ENCODE measurements at regions not wholly inside any gene's neighbourhood (a gene's known extent, or its start where the extent isn't known, plus 50 kb on each side); places are given as distances from the start of the nearest gene placed in this dataset.

- no peak for DNase-seq (ENCODE audit: low read depth, low spot score)
These were observed 102.4 kb downstream of the EFNB2 start for GRCh38 chr13:106433066-106433465.

DNA sequence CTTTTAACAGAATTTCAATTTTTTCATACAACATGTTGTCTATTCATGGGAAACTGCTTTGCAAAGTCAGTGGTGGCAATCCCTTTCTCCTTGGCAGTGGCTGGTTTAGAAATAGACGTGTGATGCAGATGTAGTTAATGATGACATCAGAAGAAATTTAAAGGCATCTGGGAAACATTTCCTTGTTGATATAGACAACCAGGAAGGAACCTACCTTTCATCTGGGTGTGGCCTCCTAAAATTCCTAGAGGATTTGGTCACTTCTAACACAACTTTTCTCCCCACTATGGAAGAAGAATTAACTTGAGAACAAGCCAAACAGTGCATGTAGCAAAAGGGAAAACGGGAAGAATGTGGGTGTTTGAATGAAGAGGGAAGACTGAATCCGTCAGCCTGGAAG, 102.8 kb downstream of the EFNB2 start:
- no peak for DNase-seq (ENCODE audit: low read depth, low spot score)

GRCh38 chr13:106426909-106427308, 108.6 kb downstream of the EFNB2 start:
- no peak for DNase-seq (ENCODE audit: low read depth, low spot score)

DNA sequence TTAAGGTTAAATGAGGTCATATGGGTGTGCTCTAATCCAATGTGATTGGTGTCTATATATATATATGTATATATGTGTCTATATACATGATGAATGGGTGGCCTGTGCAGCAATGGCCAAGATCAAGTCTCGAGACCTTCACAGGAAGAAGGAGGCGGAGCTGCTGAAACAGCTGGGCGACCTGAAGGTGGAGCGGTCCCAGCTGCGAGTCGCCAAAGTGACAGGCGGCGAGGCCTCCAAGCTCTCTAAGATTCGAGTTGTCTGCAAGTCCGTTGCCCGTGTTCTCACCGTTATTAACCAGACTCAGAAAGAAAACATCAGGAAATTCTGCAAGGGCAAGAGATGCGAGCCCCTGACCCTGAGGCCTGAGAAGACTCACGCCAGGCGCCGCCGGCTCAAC, 109.8 kb downstream of the EFNB2 start:
- DNase-seq (ENCODE audit: low read depth, low spot score) = no peak

DNA sequence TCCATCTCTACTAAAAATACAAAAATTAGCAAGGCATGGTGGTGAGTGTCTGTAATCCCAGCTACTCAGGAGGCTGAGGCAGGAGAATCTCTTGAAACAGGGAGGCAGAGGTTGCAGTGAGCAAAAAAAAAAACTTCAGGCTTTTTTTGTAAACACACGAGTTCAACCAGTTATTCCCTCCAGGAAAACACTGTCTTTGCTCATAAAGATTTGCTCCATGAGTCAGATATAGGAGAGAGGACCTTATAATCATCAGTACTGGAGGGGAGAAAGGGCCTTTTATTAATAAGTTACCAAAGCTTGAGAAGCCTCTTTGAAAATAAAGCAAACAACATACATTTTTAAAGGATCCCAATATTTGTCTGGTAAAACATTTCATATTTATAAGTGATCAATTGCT, 110.7 kb downstream of the EFNB2 start:
- no peak for DNase-seq (ENCODE audit: low read depth, low spot score)

DNA sequence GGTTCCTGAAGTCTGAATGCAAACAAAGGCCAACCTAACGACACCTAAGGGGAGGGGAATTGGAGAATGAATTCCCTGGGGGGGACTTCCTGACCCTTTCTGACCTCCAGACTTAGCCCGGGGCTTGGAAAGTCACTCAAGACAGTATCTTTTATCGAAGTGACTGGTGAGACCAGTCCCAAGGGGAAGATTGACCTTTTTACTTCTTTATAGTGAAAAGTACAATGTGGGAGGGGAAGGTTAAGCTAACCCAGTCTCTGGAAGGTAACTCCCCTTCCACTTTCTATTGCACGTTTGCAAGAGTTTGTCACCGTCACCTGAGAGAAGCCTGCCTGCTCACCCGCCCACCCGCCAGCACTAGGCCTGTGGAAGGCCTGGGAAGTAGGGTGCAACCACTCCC, 111.9 kb downstream of the EFNB2 start:
- no peak for DNase-seq (ENCODE audit: low read depth, low spot score)

DNA sequence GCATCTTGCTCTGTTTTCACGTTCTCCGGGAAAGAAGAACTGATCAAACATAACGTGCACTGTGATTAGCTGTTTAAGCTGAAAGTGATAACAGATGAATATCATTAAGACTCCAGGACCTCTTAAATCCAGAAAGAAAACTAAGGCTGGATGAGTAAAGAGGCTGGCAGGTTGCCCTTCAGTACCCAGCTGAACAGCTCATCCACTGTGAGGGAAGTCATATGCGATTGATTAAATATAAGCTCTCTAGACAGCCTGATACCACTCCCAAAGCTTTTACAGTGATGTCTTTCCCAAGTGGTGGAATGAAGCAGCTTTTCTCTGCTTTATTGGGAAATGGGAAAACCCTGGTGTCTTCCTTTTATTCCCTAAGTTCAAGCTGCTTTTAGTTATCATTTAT, 116.9 kb downstream of the EFNB2 start:
- no peak for DNase-seq (ENCODE audit: low read depth, low spot score)

- DNase-seq (ENCODE audit: low read depth, low spot score) = no peak
These were observed 117.9 kb downstream of the EFNB2 start for GRCh38 chr13:106417467-106418110.

DNA sequence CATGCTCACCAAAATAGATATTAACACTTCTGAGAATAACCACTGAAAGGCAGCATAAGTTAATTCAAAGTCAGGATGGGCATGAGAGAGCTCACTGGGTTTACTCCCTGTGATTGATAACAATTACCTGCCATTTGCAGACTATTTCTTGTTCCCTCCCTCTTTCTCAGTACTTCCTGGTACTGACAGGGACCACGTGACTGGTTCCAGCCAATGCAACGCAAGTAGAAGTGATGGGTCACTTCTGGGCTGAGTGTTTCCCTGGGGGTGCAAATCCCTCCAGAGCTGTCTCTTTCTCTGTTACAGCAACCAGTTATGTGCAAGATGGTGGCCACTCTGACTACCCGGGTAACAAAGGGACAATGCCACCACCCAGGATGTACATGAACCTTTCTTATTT, 118.8 kb downstream of the EFNB2 start:
- DNase-seq (ENCODE audit: low read depth, low spot score) = no peak

GRCh38 chr13:106415971-106416370, 119.5 kb downstream of the EFNB2 start:
- no peak for DNase-seq (ENCODE audit: low read depth, low spot score)

DNA sequence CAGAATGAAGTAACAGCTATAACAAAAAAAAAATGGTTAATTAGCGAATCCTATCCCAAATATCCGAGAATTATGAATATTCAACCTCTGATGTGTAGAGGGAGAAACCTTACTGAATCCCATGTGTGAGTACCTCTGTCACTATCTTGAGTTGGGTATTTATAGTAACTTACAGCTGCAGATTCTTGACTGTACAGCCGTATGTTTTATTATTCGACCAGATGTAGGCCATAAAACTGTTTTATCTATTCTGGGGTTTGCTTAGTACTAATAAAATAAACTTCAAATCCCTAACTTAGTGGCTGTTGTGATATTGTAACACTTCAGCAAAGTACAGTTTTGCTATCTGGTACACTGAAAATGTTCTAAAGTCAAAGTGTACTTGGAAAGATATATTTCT, 120.0 kb downstream of the EFNB2 start:
- DNase-seq (ENCODE audit: low read depth, low spot score) = no peak

DNA sequence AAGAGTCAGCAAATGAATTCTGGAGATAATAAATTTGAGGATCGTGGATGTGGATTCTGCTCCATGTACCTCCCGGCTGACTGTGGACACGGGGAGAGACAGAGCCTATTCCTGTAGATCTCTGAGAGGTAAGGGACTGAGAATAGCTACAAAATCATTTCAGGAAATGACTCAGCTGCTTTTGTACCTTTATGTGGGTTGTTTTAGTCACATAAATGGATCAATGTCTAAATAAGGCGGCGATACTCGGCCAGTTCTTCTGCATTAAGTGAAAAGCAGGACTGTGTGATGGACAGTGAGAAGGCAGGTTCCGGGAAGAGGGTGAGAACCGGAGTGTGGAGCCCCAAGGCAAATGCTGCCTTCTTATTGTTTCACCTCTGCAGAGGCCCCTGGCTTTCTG, 128.1 kb downstream of the EFNB2 start:
- DNase-seq (ENCODE audit: low read depth, low spot score) = no peak

DNA sequence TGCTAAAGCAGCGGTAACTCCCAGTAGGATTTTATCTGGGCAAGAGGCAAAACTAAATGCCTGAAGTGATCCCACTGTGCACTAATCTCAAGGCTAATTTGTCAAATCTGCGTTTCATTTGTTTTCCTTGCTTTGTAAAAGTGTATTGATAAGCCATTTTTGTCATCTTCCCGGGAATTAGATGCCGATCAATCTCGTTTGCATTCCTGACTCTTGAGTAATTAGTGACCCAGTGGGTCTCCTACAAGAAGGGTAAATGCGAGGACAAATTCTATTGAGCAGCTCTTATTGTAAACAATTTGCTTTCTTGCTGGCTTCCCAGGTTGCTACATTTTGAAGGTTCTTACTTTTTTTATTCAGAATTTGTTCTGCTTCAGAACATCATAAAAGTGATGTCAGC, 129.7 kb downstream of the EFNB2 start:
- no peak for DNase-seq (ENCODE audit: low read depth, low spot score)

DNA sequence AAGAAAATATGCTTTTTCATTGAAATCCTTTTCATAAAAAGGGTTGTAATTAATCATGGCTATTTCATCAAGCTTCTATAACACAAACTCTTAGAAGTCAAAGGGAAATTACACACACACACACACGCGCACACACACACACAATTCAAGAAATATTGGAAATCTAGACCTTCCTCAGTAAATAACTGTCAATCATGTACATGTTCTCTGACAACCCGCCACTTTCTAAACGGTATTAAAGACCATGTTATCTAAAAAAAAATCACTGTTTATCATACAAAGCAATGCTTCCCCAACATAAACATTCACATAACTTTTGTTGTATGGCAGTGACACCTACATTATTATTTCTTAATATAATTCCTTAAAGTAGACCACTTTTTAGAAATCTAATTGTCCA, 132.2 kb downstream of the EFNB2 start:
- DNase-seq (ENCODE audit: low read depth, low spot score) = no peak

DNA sequence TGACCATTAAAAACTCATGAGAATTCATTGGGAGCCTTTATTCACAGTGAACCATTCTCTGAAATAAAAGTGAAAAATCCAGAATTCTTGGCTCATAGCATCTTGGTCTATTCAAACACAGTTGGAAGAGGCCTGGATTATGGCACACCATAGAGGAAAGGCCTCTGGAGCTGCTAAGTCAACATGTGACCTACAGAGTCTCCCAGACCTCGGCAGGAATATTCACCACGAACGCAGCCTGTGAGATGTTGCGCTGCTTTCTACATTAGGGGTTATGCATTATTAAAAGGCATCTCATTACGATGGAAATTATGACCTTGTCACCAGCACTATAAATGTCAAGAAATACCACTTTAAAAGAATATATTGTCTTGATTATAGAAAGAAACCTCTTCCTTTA, 132.6 kb downstream of the EFNB2 start:
- no peak for DNase-seq (ENCODE audit: low read depth, low spot score)

- DNase-seq (ENCODE audit: low read depth, low spot score) = no peak
These were observed 134.4 kb downstream of the EFNB2 start for GRCh38 chr13:106401081-106401480.

GRCh38 chr13:106400289-106400688, 135.2 kb downstream of the EFNB2 start:
- DNase-seq (ENCODE audit: low read depth, low spot score) = no peak

- DNase-seq (ENCODE audit: low read depth, low spot score) = no peak
These were observed 137.2 kb downstream of the EFNB2 start for GRCh38 chr13:106398289-106398688.

- no peak for DNase-seq (ENCODE audit: low read depth, low spot score)
These were observed 141.7 kb downstream of the EFNB2 start for GRCh38 chr13:106393776-106394175.

DNA sequence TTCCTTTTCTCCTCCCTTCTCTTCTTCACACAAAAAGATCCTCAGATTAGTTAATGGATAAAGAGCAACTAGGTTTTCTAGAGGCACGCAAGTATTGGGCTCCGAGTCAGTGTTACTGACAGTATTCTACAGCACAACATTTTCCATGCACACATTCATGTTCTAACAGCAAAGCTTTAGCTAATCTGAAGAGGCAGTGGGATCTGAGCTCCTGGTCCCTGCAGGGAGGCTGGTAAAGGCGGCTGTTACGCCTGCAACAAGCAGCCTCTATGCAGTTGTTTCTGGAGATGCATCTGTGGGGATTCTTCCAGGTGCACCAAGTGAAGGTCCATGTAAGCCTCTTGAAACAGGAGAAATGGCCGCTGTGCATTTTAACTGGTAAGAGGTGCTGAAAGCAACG, 143.8 kb downstream of the EFNB2 start:
- DNase-seq (ENCODE audit: low read depth, low spot score) = no peak

DNA sequence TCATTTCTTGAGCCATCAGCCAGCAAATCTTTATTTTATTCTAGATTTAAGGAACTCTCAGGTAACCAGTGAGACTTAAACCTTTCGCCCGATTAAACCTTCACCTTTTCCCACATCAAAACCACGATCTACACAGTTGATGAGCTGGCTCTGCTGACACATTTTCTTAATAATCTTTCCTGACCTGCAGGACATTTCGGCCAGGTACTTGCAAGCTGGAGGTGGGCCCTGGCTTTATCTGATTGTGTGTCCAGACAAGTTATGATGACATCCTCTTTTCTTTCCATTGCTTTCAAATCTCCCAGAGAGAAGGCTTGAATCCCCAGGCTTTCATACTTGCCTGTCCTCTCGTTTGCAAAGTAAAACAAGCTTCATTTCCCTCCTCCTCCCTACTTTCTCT, 144.2 kb downstream of the EFNB2 start:
- no peak for DNase-seq (ENCODE audit: low read depth, low spot score)

GRCh38 chr13:106390367-106390766, 145.1 kb downstream of the EFNB2 start:
- DNase-seq (ENCODE audit: low read depth, low spot score) = no peak

GRCh38 chr13:106385654-106386053, 149.8 kb downstream of the EFNB2 start:
- no peak for DNase-seq (ENCODE audit: low read depth, low spot score)

DNA sequence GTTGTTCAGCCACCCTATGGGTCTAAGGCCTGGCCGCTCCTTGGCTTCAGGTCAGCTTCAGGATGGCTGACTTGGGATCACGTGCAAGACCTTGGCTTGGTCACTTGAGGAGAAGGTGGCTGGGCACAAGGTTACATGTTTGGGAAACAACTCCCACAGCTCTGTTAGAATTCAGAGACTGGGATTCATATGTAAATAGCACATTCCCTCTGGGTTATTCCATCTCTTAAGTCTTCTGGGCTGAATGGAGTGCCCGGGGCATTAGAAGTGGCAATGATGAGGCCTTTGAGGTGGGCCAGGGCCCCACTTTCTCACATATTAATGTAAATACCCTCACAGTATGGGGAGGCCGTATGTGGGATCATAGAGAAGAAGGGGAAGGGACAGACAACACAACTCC, 150.9 kb downstream of the EFNB2 start:
- DNase-seq (ENCODE audit: low read depth, low spot score) = no peak

Measured in pulmonary artery endothelial cell (primary cell).